Activated T-helper 17 cell treated with anti-CD3 and anti-CD28 coated beads, Interleukin-2, amount 50 U/mL, for 72 hours (primary cell): ENCODE measurements at regions not wholly inside any gene's neighbourhood (a gene's known extent, or its start where the extent isn't known, plus 50 kb on each side); places are given as distances from the start of the nearest gene placed in this dataset.

Experiments used
- ATAC-seq: fragments of 150-1000 bp; cut with Tn5 transposase; replicated peaks from 2 replicates; pipeline ENCODE4 v1.10.0; 2021; ENCODE audit warnings: mild to moderate bottlenecking, moderate library complexity
- H3K27ac Mint-ChIP-seq: one replicate; pipeline ENCODE4 v1.8.0; 2022; ENCODE audit warnings: mixed read lengths
- H3K27me3 Mint-ChIP-seq: one replicate; pipeline ENCODE4 v1.8.0; 2022; ENCODE audit warnings: mixed read lengths
- H3K36me3 Mint-ChIP-seq: one replicate; pipeline ENCODE4 v1.8.0; 2022; ENCODE audit warnings: low read depth, mild to moderate bottlenecking, mixed read lengths
- H3K4me1 Mint-ChIP-seq: one replicate; pipeline ENCODE4 v1.8.0; 2022; ENCODE audit warnings: mixed read lengths
- H3K4me3 Mint-ChIP-seq: one replicate; pipeline ENCODE4 v1.8.0; 2022; ENCODE audit warnings: mild to moderate bottlenecking, mixed read lengths
- H3K9me3 Mint-ChIP-seq: one replicate; pipeline ENCODE4 v1.8.0; 2022; ENCODE audit warnings: mixed read lengths

DNA sequence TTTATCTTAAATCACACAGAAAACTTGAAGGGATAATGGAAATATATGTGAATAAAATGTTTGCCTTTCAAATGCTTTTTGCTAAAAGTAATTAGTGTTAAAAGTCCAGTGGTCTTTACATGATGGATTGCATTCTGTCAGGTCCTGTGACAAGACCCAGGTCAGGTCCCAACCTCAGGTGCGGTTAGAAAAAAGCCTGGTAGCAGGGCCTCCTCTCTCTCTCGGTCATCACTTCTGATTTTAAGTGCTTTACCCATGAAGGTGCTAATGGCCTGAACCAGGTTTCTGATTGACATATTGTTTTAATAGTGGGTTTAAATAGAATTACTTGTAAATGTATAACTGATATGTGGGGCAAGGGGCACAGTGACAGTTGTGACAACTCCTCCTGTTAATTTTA lies 736.3 kb downstream of the POM121L12 start:
- Mint-ChIP-seq H3K27me3 (no peaks in the 10 kb centered on the region), H3K27ac (no peak overlapping the region), H3K4me1 (no peaks in the 10 kb centered on the region), H3K4me3 (no peak overlapping the region), H3K9me3 (peaks cover 26% of the 10 kb centered on the region), H3K36me3 (no peaks in the 10 kb centered on the region)
- no peak for ATAC-seq

DNA sequence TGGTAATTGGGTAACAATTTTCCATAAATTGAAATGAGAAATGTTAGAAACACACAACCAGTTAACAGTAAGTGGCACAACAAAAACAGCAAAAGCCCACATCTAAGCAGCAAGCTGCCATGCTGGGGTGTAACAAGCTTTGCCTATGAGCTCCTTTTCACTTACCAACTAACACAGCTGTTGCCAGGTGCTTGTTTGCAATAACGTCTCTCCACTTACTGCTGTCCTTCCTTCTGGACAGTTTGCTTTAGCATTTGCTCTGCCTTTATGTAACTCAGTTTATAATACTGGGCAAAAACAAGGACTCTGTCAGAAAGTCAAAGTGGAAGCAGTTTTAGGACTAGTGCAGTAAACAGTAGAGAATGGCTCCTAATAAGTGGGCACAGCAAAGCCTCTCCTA lies 740.9 kb downstream of the POM121L12 start:
- Mint-ChIP-seq H3K27me3 (no peaks in the 10 kb centered on the region), H3K36me3 (no peaks in the 10 kb centered on the region), H3K4me3 (no peak overlapping the region), H3K4me1 (no peaks in the 10 kb centered on the region), H3K27ac (no peak overlapping the region), H3K9me3 (peaks cover 10% of the 10 kb centered on the region)
- no peak for ATAC-seq

GRCh38 chr7:53789741-53790140 lies 752.4 kb upstream of the VSTM2A start:
- H3K9me3 Mint-ChIP-seq, result peaks cover 12% of the 10 kb centered on the region

GRCh38 chr7:53794816-53795215 lies 747.4 kb upstream of the VSTM2A start:
- H3K9me3 Mint-ChIP-seq, result peaks cover 17% of the 10 kb centered on the region
- H3K27ac Mint-ChIP-seq, result no peak overlapping the region
- no peaks in the 10 kb centered on the region for H3K27me3 Mint-ChIP-seq
- no peaks in the 10 kb centered on the region for H3K4me1 Mint-ChIP-seq
- no peaks in the 10 kb centered on the region for H3K36me3 Mint-ChIP-seq
- H3K4me3 Mint-ChIP-seq, result no peak overlapping the region
- no peak for ATAC-seq

More at GRCh38 chr7:53789741-53790140, 752.4 kb upstream of the VSTM2A start:
- ATAC-seq, result no peak
- Mint-ChIP-seq H3K4me3 (no peak overlapping the region), H3K27me3 (no peaks in the 10 kb centered on the region), H3K4me1 (no peaks in the 10 kb centered on the region), H3K36me3 (no peaks in the 10 kb centered on the region), H3K27ac (no peak overlapping the region)

DNA sequence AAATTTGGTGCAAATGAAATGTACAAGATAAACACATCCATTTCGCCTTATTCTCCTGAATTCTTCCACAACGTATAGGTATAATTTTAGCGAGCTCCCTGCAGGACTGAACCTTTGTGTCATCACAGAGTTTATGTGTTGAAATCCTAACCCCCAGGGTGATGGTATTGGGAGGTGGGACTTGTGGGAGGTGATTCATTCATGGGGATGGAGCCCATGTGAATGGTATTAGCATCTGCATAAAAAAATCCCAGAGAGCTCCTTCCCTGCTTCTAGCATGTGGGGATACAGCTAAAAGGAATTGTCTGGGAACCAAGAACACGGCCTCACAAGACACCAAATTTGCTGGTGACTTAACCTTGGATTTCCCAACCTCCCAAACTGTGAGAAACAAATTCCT lies 741.4 kb upstream of the VSTM2A start:
- Mint-ChIP-seq H3K4me3 (no peak overlapping the region), H3K4me1 (no peaks in the 10 kb centered on the region), H3K36me3 (no peaks in the 10 kb centered on the region), H3K9me3 (peaks cover 13% of the 10 kb centered on the region), H3K27me3 (no peaks in the 10 kb centered on the region), H3K27ac (no peak overlapping the region)
- ATAC-seq, result no peak

DNA sequence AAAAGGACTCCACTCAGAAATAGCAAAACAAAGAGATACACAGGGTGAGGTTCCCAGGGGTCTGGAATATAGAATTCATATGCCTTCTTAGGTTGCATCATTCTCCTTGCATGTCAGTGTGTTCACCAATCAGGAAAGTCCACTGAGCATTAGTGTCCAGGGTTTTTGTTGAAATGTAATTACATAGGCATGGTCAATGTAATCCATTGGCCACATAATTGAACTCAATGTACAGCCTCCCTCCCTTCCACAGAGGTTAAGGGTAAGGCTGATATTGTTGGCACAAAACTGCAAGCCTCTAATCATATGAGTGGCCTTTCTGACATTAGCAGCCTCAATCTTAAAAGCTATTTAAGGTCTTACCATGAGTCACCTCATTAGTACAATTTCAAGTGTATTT lies 736.1 kb upstream of the VSTM2A start:
- H3K9me3 Mint-ChIP-seq, result peaks cover 9% of the 10 kb centered on the region
- no peaks in the 10 kb centered on the region for H3K27me3 Mint-ChIP-seq
- no peaks in the 10 kb centered on the region for H3K4me1 Mint-ChIP-seq
- H3K27ac Mint-ChIP-seq, result no peak overlapping the region
- no peak overlapping the region for H3K4me3 Mint-ChIP-seq
- no peak for ATAC-seq
- no peaks in the 10 kb centered on the region for H3K36me3 Mint-ChIP-seq

DNA sequence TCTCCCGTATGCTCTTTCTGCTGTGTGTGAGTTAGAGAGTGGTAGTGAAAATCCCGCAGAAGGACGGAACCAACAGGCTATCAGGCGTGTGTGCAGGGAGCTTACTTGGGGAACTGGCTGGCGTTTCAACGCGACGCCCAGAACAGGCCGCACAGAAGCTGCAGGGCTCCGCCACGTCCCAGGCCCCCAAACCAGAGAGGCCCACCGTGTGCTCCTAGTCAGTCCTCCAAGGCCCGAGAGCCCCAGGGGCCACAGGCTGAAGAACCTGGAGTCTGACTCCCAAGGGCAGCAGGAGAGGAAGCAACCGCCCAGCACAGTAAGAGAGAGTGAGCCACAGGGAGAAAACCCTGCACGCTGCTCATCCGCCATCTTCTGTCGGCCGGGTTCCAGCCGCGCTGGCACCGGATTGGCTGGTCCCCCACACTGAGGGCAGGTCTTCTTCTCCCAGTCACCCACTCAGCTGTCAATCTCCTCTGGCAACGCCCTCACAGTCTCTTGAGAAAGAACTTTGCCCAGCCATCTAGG lies 730.6 kb upstream of the VSTM2A start:
- H3K36me3 Mint-ChIP-seq, result no peaks in the 10 kb centered on the region
- H3K4me1 Mint-ChIP-seq, result no peaks in the 10 kb centered on the region
- H3K27me3 Mint-ChIP-seq, result no peaks in the 10 kb centered on the region
- peak; percentile 66 for ATAC-seq
- no peak overlapping the region for H3K27ac Mint-ChIP-seq
- peaks cover 20% of the 10 kb centered on the region for H3K9me3 Mint-ChIP-seq
- H3K4me3 Mint-ChIP-seq, result peak overlapping the region; percentile 43

DNA sequence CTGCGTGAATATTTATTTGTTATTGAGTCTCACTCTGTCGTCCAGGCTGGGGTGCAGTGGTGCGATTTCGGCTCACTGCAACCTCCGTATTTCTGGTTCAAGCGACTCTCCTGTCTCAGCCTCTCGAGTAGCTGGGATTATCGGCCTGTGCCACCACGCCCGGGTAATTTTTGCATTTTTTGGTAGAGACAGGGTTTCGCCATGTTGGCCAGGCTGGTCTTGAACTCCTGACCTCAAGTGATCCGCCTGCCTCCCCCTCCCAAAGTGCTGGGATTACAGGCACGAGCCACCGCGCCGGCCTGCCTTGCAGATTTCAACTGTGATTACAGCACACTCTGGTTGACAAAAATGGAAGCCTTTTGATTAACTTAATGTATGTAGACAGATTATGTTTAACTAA lies 730.0 kb upstream of the VSTM2A start:
- H3K27ac Mint-ChIP-seq, result no peak overlapping the region
- no peaks in the 10 kb centered on the region for H3K4me1 Mint-ChIP-seq
- no peak for ATAC-seq
- H3K27me3 Mint-ChIP-seq, result no peaks in the 10 kb centered on the region
- no peaks in the 10 kb centered on the region for H3K36me3 Mint-ChIP-seq
- H3K4me3 Mint-ChIP-seq, result no peak overlapping the region
- peaks cover 22% of the 10 kb centered on the region for H3K9me3 Mint-ChIP-seq

- H3K4me3 Mint-ChIP-seq, result no peak overlapping the region
- H3K27ac Mint-ChIP-seq, result no peak overlapping the region
- ATAC-seq, result no peak
- H3K9me3 Mint-ChIP-seq, result peaks cover 18% of the 10 kb centered on the region
- no peaks in the 10 kb centered on the region for H3K36me3 Mint-ChIP-seq
- no peaks in the 10 kb centered on the region for H3K27me3 Mint-ChIP-seq
- H3K4me1 Mint-ChIP-seq, result no peaks in the 10 kb centered on the region
Measured at GRCh38 chr7:53835301-53835700, 706.9 kb upstream of the VSTM2A start.

- no peaks in the 10 kb centered on the region for H3K27me3 Mint-ChIP-seq
- H3K36me3 Mint-ChIP-seq, result no peaks in the 10 kb centered on the region
- H3K9me3 Mint-ChIP-seq, result peaks cover 21% of the 10 kb centered on the region
- no peaks in the 10 kb centered on the region for H3K4me1 Mint-ChIP-seq
- no peak overlapping the region for H3K4me3 Mint-ChIP-seq
- ATAC-seq, result no peak
- no peak overlapping the region for H3K27ac Mint-ChIP-seq
Measured at GRCh38 chr7:53877688-53878087, 664.5 kb upstream of the VSTM2A start.

DNA sequence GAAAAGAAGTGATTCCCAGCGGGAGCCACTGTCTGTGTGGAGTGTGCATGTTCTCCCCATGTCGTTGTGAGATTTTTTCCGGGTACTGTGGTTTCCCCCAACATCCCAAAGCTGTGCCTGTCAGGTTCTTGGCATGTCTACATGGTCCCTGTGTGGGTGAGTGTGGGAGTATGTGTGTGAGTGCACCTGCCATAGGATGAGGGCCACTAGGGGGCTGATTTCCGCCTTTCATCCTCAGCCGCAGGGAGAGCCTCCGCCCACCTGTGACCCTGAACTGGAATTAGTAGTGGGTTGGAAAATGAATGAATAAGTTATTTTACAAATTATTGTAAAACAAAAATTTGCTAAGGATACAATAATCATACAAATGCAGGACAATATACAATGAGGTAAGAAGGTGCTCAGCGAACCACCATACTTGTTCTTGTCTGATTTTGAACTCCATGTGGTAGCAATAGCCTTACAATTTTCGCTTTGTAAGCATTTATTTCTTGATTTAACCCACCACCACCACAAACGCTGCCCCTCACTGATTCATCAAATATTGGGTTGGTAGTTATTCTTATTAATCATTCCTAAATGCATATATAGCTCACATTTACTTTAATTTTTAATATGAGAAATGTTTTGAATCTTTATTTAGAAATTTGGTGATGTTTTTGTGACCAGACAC lies 641.2 kb upstream of the VSTM2A start:
- peaks cover 30% of the 10 kb centered on the region for H3K9me3 Mint-ChIP-seq

DNA sequence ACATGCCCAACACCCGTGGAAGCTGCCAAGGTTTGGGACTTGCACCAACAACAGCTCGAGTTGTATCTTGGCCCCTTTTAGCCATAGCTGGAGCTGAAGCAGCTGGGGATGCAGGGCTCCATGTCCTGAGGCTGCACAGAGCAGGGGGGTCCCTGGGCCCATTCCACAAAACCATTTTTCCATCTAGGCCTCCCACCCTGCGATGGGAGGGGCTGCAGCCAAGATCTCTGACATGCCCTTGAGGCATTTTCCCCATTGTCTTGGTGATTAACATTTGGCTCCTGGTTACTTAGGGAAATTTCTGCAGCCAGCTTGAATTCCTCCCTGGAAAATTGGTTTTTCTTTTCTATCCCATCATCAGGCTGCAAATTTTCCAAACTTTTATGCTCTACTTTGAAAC lies 637.8 kb upstream of the VSTM2A start:
- H3K27ac Mint-ChIP-seq, result no peak overlapping the region
- no peak for ATAC-seq
- peaks cover 18% of the 10 kb centered on the region for H3K9me3 Mint-ChIP-seq
- no peaks in the 10 kb centered on the region for H3K36me3 Mint-ChIP-seq
- H3K4me3 Mint-ChIP-seq, result no peak overlapping the region
- no peaks in the 10 kb centered on the region for H3K4me1 Mint-ChIP-seq
- H3K27me3 Mint-ChIP-seq, result no peaks in the 10 kb centered on the region

More for the DNA sequence above, 641.2 kb upstream of the VSTM2A start:
- no peak for ATAC-seq
- Mint-ChIP-seq H3K27me3 (no peaks in the 10 kb centered on the region), H3K36me3 (no peaks in the 10 kb centered on the region), H3K27ac (no peak overlapping the region), H3K4me1 (no peaks in the 10 kb centered on the region), H3K4me3 (no peak overlapping the region)

DNA sequence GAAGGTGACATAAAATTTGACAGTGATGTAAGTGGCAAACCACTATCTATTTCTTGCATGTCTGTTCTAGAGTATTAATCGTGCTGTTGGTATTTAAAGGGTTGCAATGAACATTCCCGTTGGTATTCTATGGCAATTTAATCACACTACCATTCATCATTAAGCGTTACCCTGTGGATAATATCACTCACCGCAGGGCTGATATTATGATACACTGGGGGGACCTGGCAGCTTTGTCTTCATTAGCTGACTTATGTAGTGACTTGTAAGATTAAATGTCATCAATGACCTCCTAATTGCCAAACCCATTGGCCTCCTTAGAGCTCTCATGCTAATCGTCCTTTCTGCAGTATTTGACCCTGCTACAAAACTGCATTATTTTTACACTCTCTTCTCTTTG lies 624.5 kb upstream of the VSTM2A start:
- Mint-ChIP-seq H3K27ac (no peak overlapping the region), H3K4me1 (no peaks in the 10 kb centered on the region)

DNA sequence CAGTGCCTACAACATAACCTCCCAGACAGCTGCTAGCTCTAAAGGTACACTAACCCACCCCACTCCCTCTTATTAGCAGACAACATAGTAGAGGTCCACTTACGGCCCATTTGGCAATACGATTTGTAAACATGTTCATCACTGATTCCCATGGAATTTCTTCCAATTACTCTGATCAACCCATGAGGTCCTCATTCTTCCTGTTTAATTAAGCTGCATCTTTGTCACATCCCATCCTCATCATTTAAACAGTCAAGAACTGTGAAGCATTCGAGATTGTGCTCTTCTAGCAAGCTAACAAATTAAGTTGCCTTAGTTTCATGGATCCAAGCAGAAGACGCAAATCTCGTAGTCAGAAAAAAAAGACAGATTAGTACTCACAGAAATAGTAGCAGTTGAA lies 622.2 kb upstream of the VSTM2A start:
- no peak for ATAC-seq
- H3K36me3 Mint-ChIP-seq, result no peaks in the 10 kb centered on the region
- peaks cover 22% of the 10 kb centered on the region for H3K9me3 Mint-ChIP-seq
- no peaks in the 10 kb centered on the region for H3K27me3 Mint-ChIP-seq
- H3K27ac Mint-ChIP-seq, result no peak overlapping the region
- H3K4me1 Mint-ChIP-seq, result no peaks in the 10 kb centered on the region
- H3K4me3 Mint-ChIP-seq, result no peak overlapping the region

More for the DNA sequence above, 624.5 kb upstream of the VSTM2A start:
- ATAC-seq, result no peak
- Mint-ChIP-seq H3K4me3 (no peak overlapping the region), H3K9me3 (peaks cover 21% of the 10 kb centered on the region), H3K36me3 (no peaks in the 10 kb centered on the region), H3K27me3 (no peaks in the 10 kb centered on the region)

DNA sequence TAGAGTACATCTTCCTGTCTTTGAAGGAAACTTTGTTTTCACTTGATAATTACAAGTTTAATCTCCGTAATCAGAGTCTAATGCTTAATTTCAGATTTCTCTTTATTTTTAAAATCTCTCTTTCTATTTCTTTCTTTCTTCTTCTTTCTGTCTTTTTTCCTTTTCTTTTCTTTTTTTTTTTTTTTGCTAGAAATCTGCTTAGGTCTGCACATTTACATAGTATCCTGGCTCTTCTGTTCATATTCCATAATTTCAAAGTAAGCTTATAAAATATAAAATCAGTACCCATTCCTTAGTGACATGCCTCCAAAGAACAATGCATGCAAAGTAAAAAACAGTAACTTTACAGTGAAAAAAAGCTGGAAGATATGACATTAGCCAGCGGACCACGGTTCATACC lies 601.7 kb upstream of the VSTM2A start:
- no peak overlapping the region for H3K27ac Mint-ChIP-seq
- ATAC-seq, result no peak
- peaks cover 19% of the 10 kb centered on the region for H3K9me3 Mint-ChIP-seq
- no peaks in the 10 kb centered on the region for H3K4me1 Mint-ChIP-seq
- H3K27me3 Mint-ChIP-seq, result no peaks in the 10 kb centered on the region
- H3K36me3 Mint-ChIP-seq, result no peaks in the 10 kb centered on the region
- no peak overlapping the region for H3K4me3 Mint-ChIP-seq

DNA sequence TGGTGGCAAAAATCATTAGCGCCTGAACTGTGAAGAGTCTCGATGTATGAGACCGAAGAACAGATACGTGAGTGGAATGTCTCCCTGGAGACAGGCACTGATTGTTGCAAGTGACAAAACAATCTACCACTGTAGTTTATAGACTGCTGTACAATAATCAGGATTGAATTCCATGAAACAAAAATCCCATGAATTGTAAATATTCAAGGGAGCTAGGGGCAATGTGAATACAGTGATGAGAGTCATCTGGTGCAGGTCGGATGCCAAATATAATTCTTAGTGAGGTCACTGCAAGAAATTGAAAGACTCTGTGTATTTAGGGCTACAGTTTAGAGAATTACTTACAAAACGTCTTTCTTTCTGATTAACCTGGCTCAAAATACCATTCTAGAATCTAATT lies 594.4 kb upstream of the VSTM2A start:
- peaks cover 29% of the 10 kb centered on the region for H3K9me3 Mint-ChIP-seq
- no peak for ATAC-seq
- no peaks in the 10 kb centered on the region for H3K4me1 Mint-ChIP-seq
- no peaks in the 10 kb centered on the region for H3K27me3 Mint-ChIP-seq
- no peak overlapping the region for H3K27ac Mint-ChIP-seq
- H3K36me3 Mint-ChIP-seq, result no peaks in the 10 kb centered on the region
- H3K4me3 Mint-ChIP-seq, result no peak overlapping the region
